GM10248 (cell line): ENCODE measurements at regions not wholly inside any gene's neighbourhood (a gene's known extent, or its start where the extent isn't known, plus 50 kb on each side); places are given as distances from the start of the nearest gene placed in this dataset.

Source experiments
- CTCF ChIA-PET: fragments of 300-600 bp; sonication (Branson Sonifier 250); formaldehyde crosslinking; extraction: SDS; loops from one replicate; lab custom pipeline; 2021; ENCODE audit warnings: antibody characterized with exemption; lab: Yijun Ruan, JAX
- POLR2A ChIA-PET: fragments of 350-650 bp; sonication (Branson Sonifier 250); formaldehyde crosslinking; extraction: SDS; loops from one replicate; lab custom pipeline; 2020; ENCODE audit warnings: antibody characterized with exemption; lab: Yijun Ruan, JAX
- DNase-seq: peaks from one replicate; pipeline ENCODE4 v3.0.0; 2012; ENCODE audit errors: extremely low spot score
- TF ChIP-seq, protein P1 (sequence below): IDR thresholded peaks from 2 replicates; pipeline ENCODE4 v1.5.1; 2012; ENCODE audit warnings: mild to moderate bottlenecking, low read depth; ENCODE audit errors: extremely low read depth, missing control alignments, control extremely low read depth

- ChIA-PET POLR2A (no interaction called here), CTCF (interaction anchor here (1.4 to 1.9 kb wide), 2 partner anchors 10 to 23 kb away, joined by 3 to 7 read pairs; no protein-coding TSS in a partner anchor)
- TF ChIP-seq, protein P1, sequence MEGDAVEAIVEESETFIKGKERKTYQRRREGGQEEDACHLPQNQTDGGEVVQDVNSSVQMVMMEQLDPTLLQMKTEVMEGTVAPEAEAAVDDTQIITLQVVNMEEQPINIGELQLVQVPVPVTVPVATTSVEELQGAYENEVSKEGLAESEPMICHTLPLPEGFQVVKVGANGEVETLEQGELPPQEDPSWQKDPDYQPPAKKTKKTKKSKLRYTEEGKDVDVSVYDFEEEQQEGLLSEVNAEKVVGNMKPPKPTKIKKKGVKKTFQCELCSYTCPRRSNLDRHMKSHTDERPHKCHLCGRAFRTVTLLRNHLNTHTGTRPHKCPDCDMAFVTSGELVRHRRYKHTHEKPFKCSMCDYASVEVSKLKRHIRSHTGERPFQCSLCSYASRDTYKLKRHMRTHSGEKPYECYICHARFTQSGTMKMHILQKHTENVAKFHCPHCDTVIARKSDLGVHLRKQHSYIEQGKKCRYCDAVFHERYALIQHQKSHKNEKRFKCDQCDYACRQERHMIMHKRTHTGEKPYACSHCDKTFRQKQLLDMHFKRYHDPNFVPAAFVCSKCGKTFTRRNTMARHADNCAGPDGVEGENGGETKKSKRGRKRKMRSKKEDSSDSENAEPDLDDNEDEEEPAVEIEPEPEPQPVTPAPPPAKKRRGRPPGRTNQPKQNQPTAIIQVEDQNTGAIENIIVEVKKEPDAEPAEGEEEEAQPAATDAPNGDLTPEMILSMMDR: no peak
- DNase-seq: no peak
Measured at GRCh38 chr1:213689260-213689659, 298.5 kb upstream of the PROX1 start.

DNA sequence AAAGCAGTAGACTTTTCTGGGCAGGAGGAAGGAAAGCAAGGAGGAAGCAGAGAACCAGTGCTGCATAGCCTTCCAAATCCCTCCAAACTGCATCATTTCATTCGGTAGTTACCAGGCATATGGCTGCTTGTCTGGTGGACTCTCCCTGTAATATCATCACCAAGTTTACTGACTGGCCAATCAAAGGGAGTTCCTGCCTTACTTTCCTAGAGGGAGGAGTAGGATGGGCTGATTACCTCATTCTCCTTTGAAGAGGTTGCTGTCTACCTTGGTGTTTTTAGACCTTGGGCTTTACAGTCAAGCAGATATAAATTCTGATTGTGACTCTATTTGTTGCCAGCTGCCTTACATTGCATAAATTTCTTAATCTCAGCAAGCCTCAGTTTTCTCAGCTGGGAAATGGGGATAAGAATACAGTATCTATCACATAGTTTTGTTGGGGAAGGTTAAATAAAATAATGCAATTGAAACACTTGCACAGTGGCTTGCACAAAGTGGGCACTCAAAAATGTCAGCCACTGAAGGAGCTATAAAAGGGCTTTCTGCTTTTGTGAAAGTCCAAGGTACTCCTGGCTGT is 297.3 kb upstream of the PROX1 start:
- POLR2A ChIA-PET: no interaction called here
- TF ChIP-seq, protein P1: no peak
- DNase-seq: no peak
- CTCF ChIA-PET: no interaction called here

- DNase-seq: no peak
- CTCF ChIA-PET: no interaction called here
- POLR2A ChIA-PET: no interaction called here
- TF ChIP-seq, protein P1: no peak
Measured at GRCh38 chr1:213692321-213692720, 295.5 kb upstream of the PROX1 start.

DNA sequence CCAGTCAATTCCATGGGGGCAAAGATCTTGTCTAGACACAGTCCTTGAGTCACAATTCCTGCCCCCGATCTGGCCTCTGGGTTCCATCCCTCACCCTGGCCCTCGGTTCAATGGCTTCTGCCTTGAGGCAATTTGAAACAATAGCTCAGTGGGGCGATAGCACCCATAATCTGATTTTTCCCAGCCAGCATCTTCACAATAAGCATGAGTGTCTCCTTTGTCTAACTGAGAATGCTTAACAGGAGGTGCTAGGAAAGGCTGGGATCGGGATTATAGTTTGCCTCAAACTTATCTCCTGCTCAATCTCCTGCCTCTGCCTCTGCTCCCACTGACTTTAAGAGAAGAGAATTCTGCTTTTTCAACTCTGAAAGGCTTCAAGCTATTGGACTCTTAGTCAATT is 293.9 kb upstream of the PROX1 start:
- TF ChIP-seq, protein P1: no peak
- ChIA-PET CTCF (no interaction called here), POLR2A (no interaction called here)
- no peak for DNase-seq

- ChIA-PET POLR2A (no interaction called here), CTCF (no interaction called here)
- no peak for DNase-seq
- TF ChIP-seq, protein P1: no peak
Measured at GRCh38 chr1:213697192-213697802, 290.5 kb upstream of the PROX1 start.

- ChIA-PET POLR2A (no interaction called here), CTCF (interaction anchor here (1.8 kb wide), 1 partner anchor 10 kb away, joined by 7 read pairs; no protein-coding TSS in a partner anchor)
- TF ChIP-seq, protein P1: no peak
- DNase-seq: no peak
Measured at GRCh38 chr1:213698092-213698702, 289.6 kb upstream of the PROX1 start.
